ENCODE measurements at regions not wholly inside any gene's neighbourhood (a gene's known extent, or its start where the extent isn't known, plus 50 kb on each side); places are given as distances from the start of the nearest gene placed in this dataset.
"Not testable (repeated sequence)": the region's sequence is repeated elsewhere in the genome, so short reads cannot be mapped to it uniquely, and the experiment has no call there.

DNA sequence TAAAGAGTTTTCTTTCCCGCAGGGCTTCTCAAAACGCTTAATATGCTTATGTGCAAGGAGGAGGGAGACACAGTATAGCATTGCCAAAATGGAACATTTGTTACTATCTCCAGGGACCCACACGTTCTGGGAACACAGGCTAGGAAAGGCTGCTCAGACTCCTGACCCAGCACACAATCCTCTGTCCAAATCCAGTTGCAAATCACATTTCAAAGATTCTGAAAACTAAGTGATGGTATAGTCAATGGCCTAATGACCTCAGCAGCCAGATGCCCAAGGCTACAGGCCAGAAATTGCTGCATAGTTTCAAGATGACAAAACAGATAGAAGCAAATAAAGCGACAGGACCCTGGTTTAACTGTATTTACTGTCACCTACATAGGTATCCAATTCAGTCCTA lies 97.0 kb upstream of the GRIP1 start:
- no peak for DNase-seq

DNA sequence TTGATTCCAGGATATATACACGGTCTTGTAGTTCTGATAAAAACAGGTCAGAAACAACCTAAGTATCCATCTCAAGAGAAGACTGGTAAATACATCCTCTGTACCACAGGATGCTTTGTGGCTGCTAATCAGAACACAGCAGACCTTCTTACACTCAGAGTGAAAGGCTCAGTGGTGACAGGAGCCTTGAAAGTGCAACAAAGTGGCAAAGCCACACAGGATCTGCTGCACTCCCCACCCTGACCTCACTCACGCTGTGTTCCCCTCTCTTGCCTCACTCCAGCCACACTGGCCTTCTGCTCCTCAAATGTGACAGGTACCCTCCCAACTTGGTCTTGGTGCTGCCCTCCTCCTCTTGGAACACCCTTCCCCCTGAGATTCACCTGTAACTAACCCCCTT lies 98.1 kb upstream of the GRIP1 start:
- DNase-seq, result peak; percentile 55

DNA sequence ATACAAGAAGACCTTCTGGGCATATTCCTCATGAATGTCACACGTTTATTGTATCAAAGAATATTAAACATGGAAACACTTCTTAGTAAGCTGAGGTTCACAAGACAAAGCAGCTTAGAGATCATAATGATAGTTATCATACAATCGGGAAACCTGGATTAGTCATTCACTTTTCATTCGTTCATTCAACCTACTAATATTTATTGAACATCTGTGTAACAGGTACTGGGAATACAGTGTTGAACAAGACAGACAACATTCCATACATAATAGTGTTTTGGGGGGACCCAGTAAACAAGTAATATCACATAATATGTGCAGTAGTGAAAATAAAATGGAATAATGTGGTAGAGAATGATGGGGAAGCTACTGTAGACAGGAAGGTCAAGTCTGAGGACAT lies 100.6 kb upstream of the GRIP1 start:
- DNase-seq, result no peak

DNA sequence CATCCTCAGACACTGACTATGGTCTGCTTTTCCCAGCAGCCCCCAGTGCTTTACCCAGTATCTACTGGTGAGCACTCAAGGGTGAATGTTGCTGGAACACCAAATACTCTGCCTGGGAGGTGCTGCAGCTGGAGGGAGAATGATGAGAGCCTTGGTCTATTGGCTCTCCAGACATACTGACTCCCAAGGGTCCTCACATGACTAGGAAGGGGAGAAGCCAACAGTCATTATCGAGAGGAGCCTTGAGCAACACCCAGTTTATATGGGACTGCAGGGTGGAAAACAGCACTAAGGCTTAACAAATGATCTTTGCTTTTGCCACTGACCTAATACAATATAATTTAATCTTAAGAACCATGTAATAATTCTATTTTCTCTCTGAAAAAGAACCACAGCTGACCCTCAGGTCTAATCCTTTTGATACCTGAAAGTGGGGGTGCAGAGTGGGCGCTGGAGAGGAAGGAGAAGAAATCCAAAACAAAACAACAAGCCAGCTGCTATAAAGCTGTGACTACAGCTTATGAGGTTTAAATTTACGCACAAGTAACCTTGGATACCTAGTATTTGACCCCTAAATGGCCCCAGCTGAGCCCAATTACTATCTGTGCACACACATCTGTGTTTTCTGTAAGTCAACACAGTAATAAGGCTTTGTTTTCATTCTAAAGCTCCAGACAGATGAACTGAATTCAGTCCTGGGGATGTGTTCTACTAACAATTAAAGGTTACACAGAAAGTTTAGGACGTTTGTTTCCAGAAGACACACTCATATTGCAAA lies 107.8 kb upstream of the GRIP1 start:
- DNase-seq, result no peak

DNA sequence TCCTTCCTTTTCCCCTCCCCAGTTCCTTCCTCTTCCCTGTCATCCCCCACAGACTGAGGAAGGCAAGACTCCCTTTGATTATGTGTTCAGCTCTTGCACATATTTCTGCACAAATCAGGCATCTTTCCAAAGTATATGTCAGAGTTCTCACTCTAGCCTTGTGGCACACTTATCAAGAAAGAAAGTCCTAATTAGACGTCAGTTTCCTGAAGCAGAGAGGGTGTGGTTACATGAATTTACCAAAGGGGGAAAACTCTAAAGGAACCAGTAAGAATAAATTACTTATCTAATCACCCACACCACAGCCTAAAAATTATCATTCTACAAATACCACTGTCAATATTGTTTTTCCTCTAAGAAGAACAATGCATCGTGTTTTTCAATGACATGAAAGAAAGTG lies 120.7 kb upstream of the GRIP1 start:
- no peak for DNase-seq

DNA sequence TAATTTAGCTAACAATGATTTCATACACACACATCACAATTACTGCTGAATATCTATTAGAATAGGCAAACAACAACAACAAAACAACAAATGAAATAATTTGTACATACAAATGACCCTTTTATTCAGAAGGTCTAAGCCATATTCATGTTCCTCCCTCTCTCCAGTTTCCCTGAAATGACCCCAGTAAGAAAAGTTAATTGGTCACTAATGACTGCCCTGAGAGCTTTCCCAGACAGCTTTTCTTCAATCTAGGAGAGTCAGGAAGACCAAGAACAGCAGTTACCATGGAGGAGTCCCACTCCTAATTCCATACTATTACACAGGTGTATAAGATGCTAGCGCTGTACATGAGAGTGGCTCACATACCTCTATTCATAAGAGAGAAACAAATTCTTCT lies 121.2 kb upstream of the GRIP1 start:
- no peak for DNase-seq

DNA sequence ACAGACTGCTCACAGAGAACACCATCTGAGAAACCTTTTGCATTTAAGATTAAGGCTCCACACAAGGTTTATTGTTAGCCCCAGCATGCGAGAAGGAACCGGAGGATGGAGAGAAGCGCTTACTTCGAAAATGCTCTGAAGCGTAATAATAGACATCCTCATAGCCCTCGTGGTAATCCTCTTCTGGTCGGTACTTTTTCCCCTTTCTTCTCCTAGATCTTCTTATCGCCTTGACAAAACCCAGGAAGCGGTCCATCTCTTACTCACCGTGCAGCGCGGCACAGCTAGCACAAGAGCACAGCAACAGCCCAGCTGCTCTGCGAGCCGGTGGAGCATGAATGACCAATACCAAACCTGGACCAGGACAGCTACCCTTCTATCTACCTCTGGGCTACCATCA lies 125.1 kb upstream of the GRIP1 start:
- DNase-seq, result no peak

DNA sequence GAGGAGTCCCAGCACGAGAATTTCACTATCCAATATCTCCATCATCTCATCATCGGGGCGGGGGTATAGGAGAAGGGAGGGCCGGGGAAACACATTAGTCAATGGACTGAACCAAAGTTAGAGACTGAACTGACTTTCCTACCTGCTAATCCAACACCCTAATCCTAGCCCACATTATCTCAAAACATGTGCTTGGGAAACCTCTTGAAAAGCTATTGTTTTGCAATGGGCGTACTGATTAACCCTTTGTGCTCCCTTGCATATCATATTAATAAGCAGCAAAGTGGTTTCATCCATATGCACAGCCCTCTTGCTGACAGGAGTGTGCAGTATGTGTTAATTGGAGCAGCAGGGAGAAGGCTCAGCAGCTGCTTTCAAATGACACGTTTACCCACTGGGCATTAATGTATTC lies 125.7 kb upstream of the GRIP1 start:
- DNase-seq, result no peak

DNA sequence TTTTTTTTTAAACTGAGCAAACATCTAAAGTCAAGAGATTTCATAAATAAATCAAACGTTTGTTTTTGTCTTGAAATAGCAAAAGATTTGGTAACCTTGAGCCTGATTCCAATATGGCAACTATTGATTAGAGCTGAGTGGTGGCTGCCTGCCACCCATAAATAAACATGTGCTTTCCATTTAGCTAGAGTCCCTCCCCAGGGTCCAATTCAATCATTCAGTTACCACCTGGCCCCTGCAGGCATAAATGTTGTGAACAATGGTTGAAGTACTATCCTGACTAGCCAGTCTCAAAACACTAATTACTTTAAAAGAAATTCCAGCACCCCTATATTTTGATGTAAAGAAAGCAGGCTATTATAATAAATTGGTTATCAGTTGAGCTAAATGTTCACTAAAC lies 129.7 kb upstream of the GRIP1 start:
- DNase-seq, result no peak

DNA sequence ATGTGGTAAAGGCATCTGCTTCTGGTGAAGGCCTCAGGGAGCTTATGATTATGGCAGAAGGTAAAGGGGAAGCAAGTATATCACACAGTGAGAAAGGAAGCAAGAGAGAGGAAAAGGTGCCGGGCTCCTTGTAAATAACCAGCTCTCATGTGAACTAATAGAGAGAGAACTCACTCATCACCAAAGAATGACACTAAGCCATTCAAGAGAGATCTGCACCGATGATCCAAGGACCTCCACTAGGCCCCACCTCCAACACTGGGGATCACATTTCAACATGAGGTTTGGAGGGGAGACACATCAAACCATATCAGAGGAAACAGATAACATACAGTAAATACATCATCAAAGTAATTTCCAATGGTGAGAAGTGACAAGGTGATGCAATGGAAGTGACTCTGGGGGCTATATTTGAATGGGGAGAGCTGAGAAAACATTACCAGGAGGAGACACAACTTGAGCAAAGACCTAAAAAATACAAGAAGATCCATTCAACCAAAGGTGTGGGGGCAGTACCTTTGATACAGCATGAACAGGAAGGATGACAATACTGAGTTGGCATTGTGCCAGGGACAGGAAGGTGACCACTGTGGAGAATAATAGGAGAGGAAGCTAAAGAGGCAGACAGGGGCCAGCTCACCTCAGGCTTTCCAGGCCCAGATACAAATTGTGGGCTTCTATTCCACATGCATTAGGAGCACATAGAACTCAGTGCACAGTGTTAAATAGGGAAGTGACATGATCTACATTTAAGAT lies 134.4 kb upstream of the GRIP1 start:
- DNase-seq, result peak; percentile 8

DNA sequence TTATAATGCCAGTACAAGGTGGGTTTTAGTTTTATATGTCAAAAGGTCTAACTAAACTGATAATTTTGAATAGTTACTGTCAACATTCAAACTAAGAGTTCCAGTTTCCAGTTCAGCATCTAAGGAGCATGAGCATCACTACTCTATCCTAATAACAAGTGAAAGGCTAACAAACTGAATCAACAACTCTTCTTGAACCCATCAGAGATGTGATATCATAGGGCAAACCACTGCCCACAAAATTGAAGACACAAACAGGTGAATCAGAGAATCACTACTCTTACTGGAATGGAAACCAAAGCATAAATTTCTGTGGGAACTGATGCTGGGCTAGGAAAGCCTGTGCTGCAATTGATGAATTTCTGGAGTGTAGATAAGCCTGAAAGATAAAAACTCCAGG lies 140.7 kb upstream of the GRIP1 start:
- no peak for DNase-seq

DNA sequence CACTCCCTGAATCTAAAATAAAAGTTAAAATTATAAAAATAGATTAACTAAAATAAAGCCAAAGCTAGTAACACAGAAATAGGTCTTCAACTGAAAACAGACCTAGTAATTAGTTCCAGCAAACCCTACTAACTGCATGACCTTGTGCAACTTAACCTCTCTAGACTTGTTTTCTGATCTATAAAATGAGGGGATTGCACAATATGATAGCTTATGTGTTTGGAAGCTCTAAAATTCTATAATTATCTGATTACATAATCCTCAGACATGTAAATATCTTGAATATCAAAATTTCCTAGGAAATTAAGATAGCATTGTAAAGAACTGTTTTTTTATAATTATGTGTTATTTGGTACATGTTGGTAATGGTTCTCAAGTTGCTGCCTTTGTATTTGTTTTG lies 144.1 kb upstream of the GRIP1 start:
- no peak for DNase-seq

DNA sequence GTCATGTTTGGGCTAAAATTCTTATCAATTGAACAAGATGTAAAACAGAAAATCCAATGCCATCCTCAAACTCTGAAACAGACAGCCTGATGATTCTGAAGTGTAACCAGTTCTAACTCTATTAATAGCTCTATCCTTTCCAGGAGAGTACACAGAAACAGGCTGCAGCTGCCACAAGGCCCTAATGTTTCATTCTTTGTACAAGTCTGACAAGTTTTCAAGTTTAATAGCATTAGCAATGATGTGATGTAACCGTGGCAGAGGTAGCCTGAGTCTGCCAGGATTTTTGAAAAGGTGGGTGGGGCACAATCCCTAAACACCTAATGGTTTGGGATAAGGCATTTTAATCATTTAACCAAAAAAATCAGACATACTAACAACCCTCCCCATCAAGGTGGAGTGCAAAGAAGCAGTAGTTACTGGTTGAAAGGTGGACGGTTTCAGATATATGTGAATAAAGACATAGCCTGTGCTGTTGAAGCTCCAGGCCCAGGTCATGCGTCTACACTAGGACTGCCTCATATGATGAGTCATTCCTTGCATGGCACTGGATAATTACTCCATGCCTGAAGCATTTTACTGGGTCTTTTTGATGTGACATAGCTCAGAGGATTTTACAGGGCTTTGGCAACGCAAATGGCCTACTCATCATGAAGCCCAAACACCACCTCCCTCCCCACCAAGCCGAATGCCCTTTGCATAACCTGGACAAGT lies 145.1 kb upstream of the GRIP1 start:
- no peak for DNase-seq

DNA sequence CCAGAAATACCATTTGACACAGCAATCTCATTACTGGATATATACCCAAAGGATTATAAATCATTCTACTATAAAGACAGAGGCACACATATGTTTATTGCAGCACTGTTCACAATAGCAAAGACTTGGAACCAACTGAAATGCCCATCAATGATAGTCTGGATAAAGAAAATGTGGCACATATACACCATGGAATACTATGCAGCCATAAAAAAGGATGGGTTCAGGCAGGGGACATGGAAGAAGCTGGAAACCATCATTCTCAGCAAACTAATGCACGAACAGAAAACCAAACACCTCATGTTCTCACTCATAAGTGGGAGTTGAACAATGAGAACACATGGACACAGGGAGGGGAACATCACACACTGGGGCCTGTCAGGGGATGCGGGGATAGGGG lies 147.0 kb upstream of the GRIP1 start:
- DNase-seq, result not testable (repeated sequence)

DNA sequence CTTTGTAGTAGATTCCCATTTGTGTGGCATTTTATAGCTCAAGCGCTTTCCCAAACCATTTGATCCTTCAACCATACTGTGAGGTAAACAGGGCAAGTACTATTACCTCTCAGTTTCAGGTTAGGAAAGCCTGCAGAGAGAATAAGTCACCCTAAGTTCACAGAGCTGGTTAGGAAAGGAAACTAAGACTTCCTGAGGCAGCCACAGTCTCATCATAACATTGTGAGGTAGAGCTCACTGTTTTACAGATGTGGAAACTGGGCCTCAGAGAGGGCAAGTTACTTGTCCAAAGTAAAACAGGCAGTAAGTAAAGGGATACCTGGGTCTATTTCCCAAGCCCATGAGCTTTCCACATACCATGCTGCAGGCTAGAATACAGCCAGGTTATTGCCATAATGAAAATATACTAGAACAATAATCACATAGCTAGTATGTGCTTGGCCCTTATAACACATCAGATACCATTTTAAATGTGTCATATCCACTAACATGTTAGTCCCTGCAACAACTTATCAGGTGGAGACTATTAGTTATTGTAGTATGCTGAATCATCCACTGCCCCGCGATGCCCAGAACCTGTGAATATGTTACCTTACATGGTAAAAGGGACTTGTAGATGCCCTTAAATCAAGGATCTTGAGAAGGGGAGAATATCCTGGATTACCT lies 150.9 kb upstream of the GRIP1 start:
- no peak for DNase-seq

DNA sequence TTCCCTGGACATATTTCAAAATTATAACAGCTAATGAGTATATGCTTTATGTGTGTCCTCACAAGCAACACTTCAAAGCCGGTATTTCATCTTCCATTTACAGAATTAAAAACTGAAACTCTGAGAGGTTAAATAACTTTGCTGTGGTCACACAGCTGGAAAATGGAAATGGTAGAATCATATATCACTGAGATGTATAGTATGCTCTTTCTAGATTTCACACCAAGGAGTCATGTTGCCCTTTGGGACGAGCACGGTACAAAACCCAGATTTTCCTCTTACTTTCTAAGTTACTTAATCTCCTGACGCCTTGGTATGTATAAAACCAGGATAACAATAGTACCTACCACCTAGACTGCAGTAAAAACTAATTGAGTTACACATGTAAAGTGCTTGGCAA lies 152.6 kb upstream of the GRIP1 start:
- DNase-seq, result no peak

DNA sequence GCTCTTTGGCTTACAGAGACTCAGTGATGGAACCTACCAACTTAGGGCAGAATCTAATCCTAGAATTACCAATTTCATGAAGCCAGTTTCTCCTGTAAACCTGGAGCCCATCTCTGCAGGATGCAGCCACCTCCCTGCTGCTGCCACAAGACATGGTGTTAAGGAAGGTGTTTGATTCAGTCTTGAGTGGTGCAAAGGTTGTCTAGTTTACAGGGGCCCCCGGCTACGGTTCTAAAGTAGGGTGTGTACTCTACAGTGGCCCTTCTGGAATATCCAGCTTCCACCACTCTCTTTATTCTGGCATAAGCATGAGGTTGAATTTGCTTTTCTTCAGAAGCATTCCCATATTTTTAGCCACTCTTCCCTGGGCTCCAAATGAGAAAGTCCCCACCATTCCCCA lies 154.1 kb upstream of the GRIP1 start:
- no peak for DNase-seq

DNA sequence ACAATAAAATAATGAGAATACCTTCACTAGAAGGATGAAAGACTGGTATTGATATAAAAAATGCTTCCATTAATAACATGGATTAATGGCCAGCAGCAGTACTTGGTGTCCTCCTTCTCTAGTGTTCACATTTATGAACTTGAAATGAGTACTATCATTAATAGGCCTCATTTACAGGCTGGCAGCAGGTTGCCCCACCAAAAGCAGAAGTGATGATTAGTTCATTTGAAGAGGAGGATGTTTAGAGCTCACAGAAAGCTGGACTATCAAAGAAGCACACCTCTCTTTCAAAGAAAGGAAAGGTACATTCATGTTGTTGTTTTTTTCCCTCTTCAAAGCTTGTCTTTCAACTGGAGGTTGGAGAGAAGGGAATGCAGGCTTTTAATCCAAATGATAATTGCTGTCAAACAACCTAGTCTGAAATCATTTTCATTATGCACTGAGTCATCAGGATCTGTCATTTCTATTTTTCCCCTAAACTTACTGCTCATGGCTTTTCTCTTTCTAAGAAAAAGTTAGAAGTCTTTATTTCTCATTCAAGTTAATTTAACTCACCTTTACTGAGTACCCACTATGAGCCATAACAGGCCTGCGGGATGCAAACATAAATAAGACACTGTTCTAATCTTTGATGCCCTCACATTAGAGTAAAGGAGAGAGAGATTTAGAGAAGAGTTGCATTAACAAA lies 157.9 kb upstream of the GRIP1 start:
- no peak for DNase-seq

DNA sequence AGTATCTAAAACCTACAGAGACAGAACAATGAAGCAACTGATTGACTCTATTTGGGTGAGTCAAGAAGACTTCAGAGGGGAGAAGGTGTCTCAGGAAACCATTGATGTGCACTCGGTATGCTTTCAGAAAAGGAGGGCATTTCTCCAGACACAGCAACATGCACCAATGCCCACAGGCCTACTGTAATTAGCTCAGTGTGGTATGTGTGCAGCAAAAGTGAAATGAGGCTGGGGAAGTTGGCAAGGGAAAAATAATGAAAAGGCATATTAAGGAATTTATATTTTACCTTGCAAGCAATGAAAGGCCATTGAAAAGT lies 158.4 kb upstream of the GRIP1 start:
- DNase-seq, result no peak

DNA sequence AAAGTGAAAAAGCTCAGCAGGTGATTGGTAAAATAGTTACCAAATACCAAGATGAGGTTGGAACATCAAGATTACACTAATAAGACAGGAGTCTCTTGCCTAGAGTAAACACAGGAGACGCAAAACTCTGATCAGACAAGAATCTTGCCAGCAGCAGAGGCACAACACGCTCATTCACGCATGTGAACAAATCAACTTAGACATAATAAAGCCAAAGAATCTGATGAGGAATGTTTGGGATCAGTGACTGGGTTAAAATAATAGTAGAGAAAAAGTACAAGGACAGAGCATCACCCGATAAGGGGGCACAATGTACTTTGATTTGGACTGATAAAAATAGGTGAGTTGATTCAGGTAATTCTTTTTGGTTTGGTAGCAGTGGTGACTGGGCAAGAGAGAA lies 159.5 kb upstream of the GRIP1 start:
- DNase-seq, result no peak

DNA sequence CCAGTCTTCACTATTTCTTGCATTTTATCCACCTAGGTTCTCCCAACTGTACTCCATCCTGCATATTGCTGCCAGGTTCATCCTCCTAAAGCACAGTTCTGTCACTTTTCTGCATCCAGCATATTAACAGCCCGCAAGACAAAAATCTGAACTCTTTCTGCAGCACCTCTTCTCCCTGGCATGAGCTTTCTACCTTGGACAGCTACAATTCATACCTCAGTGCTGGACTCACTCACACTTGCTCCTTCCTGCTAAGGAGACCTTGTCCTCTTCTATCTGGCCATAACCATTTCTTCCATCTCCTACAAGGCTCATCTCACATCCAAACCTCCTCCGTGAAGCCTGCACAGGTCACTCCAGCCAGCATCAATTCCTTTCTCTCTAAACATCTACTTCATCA lies 170.1 kb upstream of the GRIP1 start:
- no peak for DNase-seq

DNA sequence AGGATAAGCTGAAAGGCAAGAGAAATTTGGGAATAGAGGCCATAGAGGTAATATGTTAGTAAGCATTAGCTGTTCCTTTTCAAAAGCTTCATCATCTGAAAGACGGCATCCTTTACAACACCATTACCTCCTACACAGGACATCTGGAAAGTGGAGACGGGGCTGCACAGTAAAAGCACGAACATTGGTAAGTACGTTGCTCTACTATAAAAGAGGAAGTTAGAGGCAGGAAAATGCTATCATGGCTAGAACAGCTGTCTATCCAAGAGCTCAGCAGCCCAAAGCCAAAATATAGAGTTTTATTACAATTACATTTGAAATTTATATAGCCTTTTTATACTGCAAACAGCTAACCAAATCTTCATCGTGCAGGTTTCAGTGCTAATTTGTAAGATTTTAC lies 172.3 kb upstream of the GRIP1 start:
- DNase-seq, result no peak

DNA sequence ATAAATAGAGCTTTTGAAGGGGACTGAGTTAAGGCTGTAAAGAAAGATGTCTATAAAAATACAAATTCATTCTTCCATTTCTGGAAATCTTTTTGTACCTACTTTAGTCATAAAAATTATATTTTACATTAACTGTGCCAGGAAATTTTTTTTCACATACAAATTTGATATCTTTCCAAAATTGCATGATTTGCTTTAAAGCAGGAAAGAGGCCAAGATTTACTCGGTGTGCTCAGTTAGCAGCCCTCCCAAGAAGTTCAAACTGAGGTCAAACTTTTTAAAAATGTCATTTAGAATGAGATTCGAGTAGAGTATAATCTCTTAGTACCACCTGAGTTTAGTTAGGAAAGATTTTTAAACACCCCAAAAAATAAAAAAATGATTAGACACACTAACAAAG lies 173.2 kb upstream of the GRIP1 start:
- no peak for DNase-seq

All from stimulated activated CD4-positive, alpha-beta T cell treated with anti-CD3 and anti-CD28 coated beads, Interleukin-1b, Interleukin-23, amount 100 ng/mL, for 48 hours (primary cell).